HEK293 (cell line): ENCODE measurements at regions not wholly inside any gene's neighbourhood (a gene's known extent, or its start where the extent isn't known, plus 50 kb on each side); places are given as distances from the start of the nearest gene placed in this dataset.

Experiments used
- CTCF ChIA-PET: fragments of 350-600 bp; formaldehyde crosslinking; extraction: SDS; loops from one replicate; lab custom pipeline; 2021; ENCODE audit warnings: antibody characterized with exemption; lab: Yijun Ruan, JAX
- POLR2A ChIA-PET: fragments of 300-600 bp; formaldehyde crosslinking; extraction: SDS; loops from one replicate; lab custom pipeline; 2020; ENCODE audit warnings: antibody characterized with exemption, inconsistent platforms; lab: Yijun Ruan, JAX
- H3K27ac ChIP-seq: fragments of 200-500 bp; sonication (Bioruptor generic); 2 replicates; pipeline ENCODE4 v1.5.1; 2014; ENCODE audit warnings: low read depth, low read length, control low read depth, inconsistent platforms; ENCODE audit errors: extremely low read depth
- H3K36me3 ChIP-seq, 2 experiments: fragments of 200-500 bp in 1 of 2; sonication (Bioruptor generic) in 1 of 2; 1 replicate in 1 of 2; 2 replicates in 1 of 2; pipeline ENCODE4 v1.5.1; 2014 to 2017; ENCODE audit warnings: inconsistent platforms in 2 of 2, low read length in 2 of 2; ENCODE audit not compliant: control insufficient read depth in 2 of 2, insufficient read depth in 1 of 2
- H3K4me1 ChIP-seq: fragments of 200-500 bp; sonication (Bioruptor generic); 2 replicates; pipeline ENCODE4 v1.5.1; 2014; ENCODE audit warnings: mild to moderate bottlenecking, low read length, inconsistent platforms; ENCODE audit not compliant: control insufficient read depth, insufficient read depth
- H3K4me3 ChIP-seq: 2 replicates; pipeline ENCODE4 v1.5.1; 2011; ENCODE audit warnings: low read depth, mild to moderate bottlenecking, control low read depth, low read length, moderate library complexity
- H3K9me3 ChIP-seq: fragments of 200-500 bp; sonication (Bioruptor generic); 2 replicates; pipeline ENCODE4 v1.5.1; 2014; ENCODE audit warnings: low read depth, low read length, inconsistent platforms; ENCODE audit not compliant: control insufficient read depth, insufficient read depth
- CTCF ChIP-seq: fragments of 450-650 bp; formaldehyde crosslinking; IDR thresholded peaks from 2 replicates; pipeline ENCODE4 v1.5.1; 2016; ENCODE audit warnings: missing biosample characterization, missing genetic modification characterization
- GLIS2 ChIP-seq: fragments of 450-650 bp; formaldehyde crosslinking; IDR thresholded peaks from 2 replicates; pipeline ENCODE4 v1.5.1; 2016; ENCODE audit warnings: missing biosample characterization, missing genetic modification characterization
- KLF7 ChIP-seq: fragments of 450-650 bp; formaldehyde crosslinking; IDR thresholded peaks from 2 replicates; pipeline ENCODE4 v1.5.1; 2016; ENCODE audit warnings: missing biosample characterization, missing genetic modification characterization, borderline replicate concordance
- SALL2 ChIP-seq: fragments of 450-650 bp; formaldehyde crosslinking; IDR thresholded peaks from 2 replicates; pipeline ENCODE4 v1.5.0; 2017; ENCODE audit warnings: missing biosample characterization, mild to moderate bottlenecking, missing genetic modification characterization, borderline replicate concordance
- SCRT2 ChIP-seq: fragments of 450-650 bp; formaldehyde crosslinking; IDR thresholded peaks from 2 replicates; pipeline ENCODE4 v1.5.1; 2016; ENCODE audit warnings: missing biosample characterization, missing genetic modification characterization
- ZBTB11 ChIP-seq: fragments of 450-650 bp; formaldehyde crosslinking; conservative IDR thresholded peaks from 2 replicates; pipeline ENCODE4 v1.5.1; 2016; ENCODE audit warnings: low read depth, missing biosample characterization, missing genetic modification characterization
- ZBTB49 ChIP-seq: fragments of 450-650 bp; formaldehyde crosslinking; IDR thresholded peaks from 2 replicates; pipeline ENCODE4 v1.5.1; 2016; ENCODE audit warnings: missing biosample characterization, missing genetic modification characterization, low read depth
- ZFP41 ChIP-seq: fragments of 450-650 bp; formaldehyde crosslinking; IDR thresholded peaks from 2 replicates; pipeline ENCODE4 v1.5.1; 2016; ENCODE audit warnings: missing biosample characterization, missing genetic modification characterization, borderline replicate concordance
- ZNF16 ChIP-seq: fragments of 450-650 bp; formaldehyde crosslinking; IDR thresholded peaks from 2 replicates; pipeline ENCODE4 v1.5.1; 2016; ENCODE audit warnings: low read depth, missing biosample characterization, missing genetic modification characterization
- ZNF239 ChIP-seq: fragments of 450-650 bp; formaldehyde crosslinking; IDR thresholded peaks from 2 replicates; pipeline ENCODE4 v1.5.1; 2016; ENCODE audit warnings: missing biosample characterization, missing genetic modification characterization
- ZNF280C ChIP-seq: fragments of 450-650 bp; formaldehyde crosslinking; IDR thresholded peaks from 2 replicates; pipeline ENCODE4 v1.5.1; 2016; ENCODE audit warnings: missing biosample characterization, missing genetic modification characterization
- ZNF473 ChIP-seq: fragments of 450-650 bp; formaldehyde crosslinking; IDR thresholded peaks from 2 replicates; pipeline ENCODE4 v1.5.1; 2017; ENCODE audit warnings: missing biosample characterization, missing genetic modification characterization
- ZNF488 ChIP-seq: fragments of 450-650 bp; formaldehyde crosslinking; IDR thresholded peaks from 2 replicates; pipeline ENCODE4 v1.5.1; 2016; ENCODE audit warnings: missing biosample characterization, missing genetic modification characterization
- ZNF510 ChIP-seq: fragments of 450-650 bp; formaldehyde crosslinking; IDR thresholded peaks from 2 replicates; pipeline ENCODE4 v1.5.1; 2018; ENCODE audit warnings: mild to moderate bottlenecking, missing genetic modification characterization, missing biosample characterization; ENCODE audit not compliant: insufficient replicate concordance
- ZNF701 ChIP-seq: fragments of 450-650 bp; formaldehyde crosslinking; IDR thresholded peaks from 2 replicates; pipeline ENCODE4 v1.5.1; 2016; ENCODE audit warnings: missing biosample characterization, missing genetic modification characterization
- ZNF843 ChIP-seq: fragments of 450-650 bp; formaldehyde crosslinking; IDR thresholded peaks from 2 replicates; pipeline ENCODE4 v1.5.1; 2016; ENCODE audit warnings: missing biosample characterization, missing genetic modification characterization

- Histone ChIP-seq H3K9me3 (no peaks in the 10 kb centered on the region), H3K4me1 (no peaks in the 10 kb centered on the region), H3K36me3 (no peaks in the 10 kb centered on the region), H3K27ac (no peak overlapping the region), H3K4me3 (no peak overlapping the region)
- CTCF ChIA-PET, result interaction anchor here (0.6 to 1.0 kb wide), 2 partner anchors 48 to 1601 kb away, joined by 3 read pairs; no protein-coding TSS in a partner anchor
- POLR2A ChIA-PET, result interaction anchor here (0.6 kb wide), 1 partner anchor 83 kb away, joined by 4 read pairs; the partner anchor contains the start of gene ATF3
- TF ChIP-seq ZBTB11 (no peak), GLIS2 (tag by site-specific recombination) (peak; percentile 24; the same call in 1 of the 2 replicates)
Measured at GRCh38 chr1:212525479-212526110, 83.0 kb upstream of the ATF3 start.

- CTCF ChIA-PET, result interaction anchor here (0.6 to 0.7 kb wide), 2 partner anchors 46 to 1600 kb away, joined by 3 read pairs; no protein-coding TSS in a partner anchor
- no peaks in the 10 kb centered on the region for H3K4me1 ChIP-seq
- no peak for TF ChIP-seq SALL2 (tag by site-specific recombination)
- no peak for TF ChIP-seq ZNF473 (tag by site-specific recombination)
- TF ChIP-seq KLF7 (tag by site-specific recombination), result no peak
- no peak for TF ChIP-seq ZNF239
- TF ChIP-seq ZNF280C, result no peak
- no peak for TF ChIP-seq CTCF (tag by site-specific recombination)
- no peak for TF ChIP-seq ZNF510 (tag by site-specific recombination)
- TF ChIP-seq ZNF843 (tag by site-specific recombination), result no peak
- TF ChIP-seq ZNF488 (tag by site-specific recombination), result no peak
- no peak for TF ChIP-seq ZNF701 (tag by site-specific recombination)
- no peak for TF ChIP-seq ZBTB49
- TF ChIP-seq ZFP41 (tag by site-specific recombination), result no peak
- no peak for TF ChIP-seq SCRT2
- no peak for TF ChIP-seq ZNF16 (tag by site-specific recombination)
- TF ChIP-seq, all 188 proteins: peak for 0
- Histone ChIP-seq H3K27ac (no peak overlapping the region), H3K4me3 (no peak overlapping the region), H3K9me3 (no peaks in the 10 kb centered on the region), H3K36me3 (no peaks in the 10 kb centered on the region)
- POLR2A ChIA-PET, result no interaction called here
Measured at GRCh38 chr1:212526111-212526491, 82.5 kb upstream of the ATF3 start.
